ENCODE measurements at regions not wholly inside any gene's neighbourhood (a gene's known extent, or its start where the extent isn't known, plus 50 kb on each side); places are given as distances from the start of the nearest gene placed in this dataset.

- H3K36me3 ChIP-seq (ENCODE audit: control insufficient read depth, insufficient read depth, low read length) = no peaks in the 10 kb centered on the region
- no peak overlapping the region for H3K4me3 ChIP-seq (ENCODE audit: low read depth, low read length)
- ChIA-PET CTCF (no interaction called here), POLR2A (no interaction called here)
- no peak for DNase-seq (ENCODE audit: low read depth)
- H3K27me3 ChIP-seq (ENCODE audit: control insufficient read depth, insufficient read depth, low read length) = peaks cover 3% of the 10 kb centered on the region
- no peak for TF ChIP-seq CTCF (IDR thresholded peaks at IDR 0.05; ENCODE audit: insufficient read depth, low read depth, low read length)
These were observed 59.3 kb downstream of the EBLN2 start for GRCh38 chr3:73120710-73121109.

- H3K27me3 ChIP-seq (ENCODE audit: control insufficient read depth, insufficient read depth, low read length) = peaks cover 3% of the 10 kb centered on the region
- POLR2A ChIA-PET = no interaction called here
- no peaks in the 10 kb centered on the region for H3K36me3 ChIP-seq (ENCODE audit: control insufficient read depth, insufficient read depth, low read length)
- TF ChIP-seq CTCF (IDR thresholded peaks at IDR 0.05; ENCODE audit: insufficient read depth, low read depth, low read length) = no peak
- no peak overlapping the region for H3K4me3 ChIP-seq (ENCODE audit: low read depth, low read length)
- CTCF ChIA-PET = interaction anchor here (1.1 kb wide), 1 partner anchor 8 kb away, joined by 3 read pairs; no protein-coding TSS in a partner anchor
- DNase-seq (ENCODE audit: low read depth) = no peak
These were observed 60.3 kb downstream of the EBLN2 start for GRCh38 chr3:73121669-73122331.

- DNase-seq (ENCODE audit: low read depth) = no peak
- CTCF ChIA-PET = no interaction called here
- POLR2A ChIA-PET = no interaction called here
- Histone ChIP-seq H3K27me3 (ENCODE audit: control insufficient read depth, insufficient read depth, low read length) (0 out of 2 replicates have a peak, but pooled peaks cover 1% of the 10 kb centered on the region), H3K4me3 (ENCODE audit: low read depth, low read length) (no peak overlapping the region), H3K36me3 (ENCODE audit: control insufficient read depth, insufficient read depth, low read length) (no peaks in the 10 kb centered on the region)
- TF ChIP-seq CTCF (IDR thresholded peaks at IDR 0.05; ENCODE audit: insufficient read depth, low read depth, low read length) = no peak
These were observed 72.6 kb downstream of the EBLN2 start for GRCh38 chr3:73134034-73134433.

GRCh38 chr3:73136941-73137340 lies 75.5 kb downstream of the EBLN2 start:
- DNase-seq (ENCODE audit: low read depth) = no peak
- ChIA-PET CTCF (no interaction called here), POLR2A (no interaction called here)
- Histone ChIP-seq H3K36me3 (ENCODE audit: control insufficient read depth, insufficient read depth, low read length) (no peaks in the 10 kb centered on the region), H3K27me3 (ENCODE audit: control insufficient read depth, insufficient read depth, low read length) (no peaks in the 10 kb centered on the region), H3K4me3 (ENCODE audit: low read depth, low read length) (no peak overlapping the region)
- TF ChIP-seq CTCF (IDR thresholded peaks at IDR 0.05; ENCODE audit: insufficient read depth, low read depth, low read length) = no peak

- no peak for TF ChIP-seq CTCF (IDR thresholded peaks at IDR 0.05; ENCODE audit: insufficient read depth, low read depth, low read length)
- POLR2A ChIA-PET = no interaction called here
- Histone ChIP-seq H3K36me3 (ENCODE audit: control insufficient read depth, insufficient read depth, low read length) (no peaks in the 10 kb centered on the region), H3K4me3 (ENCODE audit: low read depth, low read length) (no peak overlapping the region), H3K27me3 (ENCODE audit: control insufficient read depth, insufficient read depth, low read length) (no peaks in the 10 kb centered on the region)
- no peak for DNase-seq (ENCODE audit: low read depth)
- CTCF ChIA-PET = no interaction called here
These were observed 76.4 kb downstream of the EBLN2 start for GRCh38 chr3:73137736-73138403.

Data from BJ (cell line).